ENCODE measurements at regions not wholly inside any gene's neighbourhood (a gene's known extent, or its start where the extent isn't known, plus 50 kb on each side); places are given as distances from the start of the nearest gene placed in this dataset.

- no peak for TF ChIP-seq RFX5 (IDR thresholded peaks at IDR 0.05; ENCODE audit: low read depth, low read length)
- TF ChIP-seq CTCF (conservative IDR thresholded peaks at IDR 0.05; ENCODE audit: low read depth, low read length): no peak
- no peak for TF ChIP-seq BHLHE40 (IDR thresholded peaks at IDR 0.05; ENCODE audit: low read depth, low read length)
- TF ChIP-seq POLR2A (IDR thresholded peaks at IDR 0.05; ENCODE audit: low read depth, low read length): no peak
- no peak for TF ChIP-seq MAZ (IDR thresholded peaks at IDR 0.05; ENCODE audit: borderline replicate concordance, low read depth, low read length)
- no peak for TF ChIP-seq FOS (IDR thresholded peaks at IDR 0.05; ENCODE audit: low read depth, low read length)
- TF ChIP-seq MXI1 (IDR thresholded peaks at IDR 0.05; ENCODE audit: borderline replicate concordance, low read depth, low read length): no peak
- no peak for TF ChIP-seq CEBPB (IDR thresholded peaks at IDR 0.05; ENCODE audit: low read depth, low read length)
- no peak for TF ChIP-seq ELK1 (IDR thresholded peaks at IDR 0.05; ENCODE audit: borderline replicate concordance, low read depth, low read length)
- no peak for TF ChIP-seq RCOR1 (IDR thresholded peaks at IDR 0.05; ENCODE audit: insufficient replicate concordance, low read length)
- TF ChIP-seq SMC3 (IDR thresholded peaks at IDR 0.05; ENCODE audit: low read depth, low read length): no peak
- TF ChIP-seq CHD1 (IDR thresholded peaks at IDR 0.05; ENCODE audit: low read depth, low read length): no peak
- no peak for TF ChIP-seq NFE2L2 (IDR thresholded peaks at IDR 0.05; ENCODE audit: low read depth, low read length)
Measured at GRCh38 chr3:127444761-127445160, 145.8 kb downstream of the TPRA1 start.

Measured in IMR-90 (cell line).